Naive thymus-derived CD4-positive, alpha-beta T cell (primary cell): ENCODE measurements at regions not wholly inside any gene's neighbourhood (a gene's known extent, or its start where the extent isn't known, plus 50 kb on each side); places are given as distances from the start of the nearest gene placed in this dataset.

Source experiments
- ATAC-seq: fragments of 150-1000 bp; cut with Tn5 transposase; 2 replicates; pipeline ENCODE4 v1.10.0; 2021; ENCODE audit warnings: mild to moderate bottlenecking, moderate library complexity
- CTCF ChIA-PET: fragments of 350-600 bp; sonication (Branson Sonifier 250); formaldehyde crosslinking; loops from one replicate; lab custom pipeline; 2021; ENCODE audit warnings: antibody characterized with exemption; lab: Charles Lee
- POLR2A ChIA-PET: fragments of 350-600 bp; sonication (Branson Sonifier 250); formaldehyde crosslinking; loops from one replicate; lab custom pipeline; 2021; ENCODE audit warnings: antibody characterized with exemption, inconsistent platforms; lab: Charles Lee
- DNase-seq, 9 donors: peaks; one replicate each; pipeline versions ENCODE4 v3.0.0 to v3.0.0-alpha.2; 2020 to 2022; ENCODE audit warnings: mixed read lengths in 1 of 9
- H3K27ac ChIP-seq: one replicate; pipeline ENCODE4 v1.7.0; 2013; ENCODE audit warnings: mild to moderate bottlenecking, low read depth, low read length, moderate library complexity
- H3K27me3 ChIP-seq, 2 donors: one replicate each; pipeline ENCODE4 v1.7.0; 2013; ENCODE audit warnings: low read length in 2 of 2, mild to moderate bottlenecking in 2 of 2, moderate library complexity in 2 of 2; ENCODE audit not compliant: control insufficient read depth in 2 of 2, insufficient read depth in 2 of 2
- H3K36me3 ChIP-seq, 3 experiments: 1 replicate in 2 of 3; 2 replicates in 1 of 3; pipeline ENCODE4 v1.7.0; 2013; ENCODE audit warnings: low read length in 3 of 3, mild to moderate bottlenecking in 3 of 3, moderate library complexity in 1 of 3; ENCODE audit not compliant: insufficient read depth in 3 of 3, control insufficient read depth in 2 of 3
- H3K4me1 ChIP-seq, 2 donors: one replicate each; pipeline ENCODE4 v1.7.0; 2013; ENCODE audit warnings: low read length in 2 of 2, mild to moderate bottlenecking in 2 of 2, moderate library complexity in 1 of 2; ENCODE audit not compliant: control insufficient read depth in 2 of 2, insufficient read depth in 2 of 2
- H3K4me3 ChIP-seq: 2 replicates; pipeline ENCODE4 v1.7.0; 2013; ENCODE audit warnings: mild to moderate bottlenecking, low read length
- H3K9me3 ChIP-seq, 3 experiments: 1 replicate in 2 of 3; 2 replicates in 1 of 3; pipeline ENCODE4 v1.7.0; 2013; ENCODE audit warnings: low read length in 3 of 3; ENCODE audit not compliant: control insufficient read depth in 2 of 3
- H3K27ac Mint-ChIP-seq, 9 donors: one replicate each; pipeline ENCODE4 v1.8.0; 2020 to 2022; ENCODE audit warnings: mixed read lengths in 9 of 9, mild to moderate bottlenecking in 8 of 9, moderate library complexity in 5 of 9, inconsistent platforms in 2 of 9
- H3K27me3 Mint-ChIP-seq, 5 donors: one replicate each; pipeline ENCODE4 v1.8.0; 2021 to 2022; ENCODE audit warnings: mixed read lengths in 5 of 5, mild to moderate bottlenecking in 1 of 5
- H3K36me3 Mint-ChIP-seq, 5 donors: one replicate each; pipeline ENCODE4 v1.8.0; 2020 to 2022; ENCODE audit warnings: mixed read lengths in 5 of 5, mild to moderate bottlenecking in 3 of 5, inconsistent platforms in 1 of 5
- H3K4me1 Mint-ChIP-seq, 7 donors: one replicate each; pipeline ENCODE4 v1.8.0; 2020 to 2022; ENCODE audit warnings: mixed read lengths in 7 of 7, mild to moderate bottlenecking in 3 of 7, inconsistent platforms in 1 of 7
- H3K4me3 Mint-ChIP-seq, 10 donors: one replicate each; pipeline ENCODE4 v1.8.0; 2020 to 2022; ENCODE audit warnings: mild to moderate bottlenecking in 10 of 10, mixed read lengths in 10 of 10, moderate library complexity in 6 of 10, inconsistent platforms in 2 of 10
- H3K9me3 Mint-ChIP-seq, 11 donors: one replicate each; pipeline ENCODE4 v1.8.0; 2020 to 2022; ENCODE audit warnings: mixed read lengths in 11 of 11, mild to moderate bottlenecking in 4 of 11, inconsistent platforms in 1 of 11, moderate library complexity in 1 of 11
- intact Hi-C, 2 donors: fragments of 100-400 bp; cut with micrococcal nuclease; formaldehyde crosslinking; loops; one replicate each; pipeline ENCODE4 v1.15.1; 2023

DNA sequence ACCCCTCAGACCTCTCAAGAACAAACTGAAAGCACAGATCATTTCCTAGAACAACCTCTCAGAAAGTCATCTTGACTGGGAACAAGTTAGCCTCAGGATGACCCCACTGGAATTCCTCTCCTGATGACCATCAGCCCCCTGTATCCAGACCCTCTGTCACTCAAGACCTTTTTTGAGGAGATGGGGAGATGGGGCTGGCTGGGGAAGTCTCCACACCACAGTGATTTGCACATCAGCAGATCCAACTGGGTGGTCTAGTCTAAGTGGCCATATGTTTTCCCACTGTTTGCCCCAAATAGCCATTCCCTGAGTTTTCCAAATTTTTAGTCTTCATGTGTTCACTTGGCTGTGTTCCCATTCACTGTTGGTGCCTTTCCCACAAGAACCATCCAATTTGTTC, 452.4 kb upstream of the NPVF start:
- CTCF ChIA-PET = no interaction called here
- no peaks in the 10 kb centered on the region for H3K27me3 ChIP-seq

DNA sequence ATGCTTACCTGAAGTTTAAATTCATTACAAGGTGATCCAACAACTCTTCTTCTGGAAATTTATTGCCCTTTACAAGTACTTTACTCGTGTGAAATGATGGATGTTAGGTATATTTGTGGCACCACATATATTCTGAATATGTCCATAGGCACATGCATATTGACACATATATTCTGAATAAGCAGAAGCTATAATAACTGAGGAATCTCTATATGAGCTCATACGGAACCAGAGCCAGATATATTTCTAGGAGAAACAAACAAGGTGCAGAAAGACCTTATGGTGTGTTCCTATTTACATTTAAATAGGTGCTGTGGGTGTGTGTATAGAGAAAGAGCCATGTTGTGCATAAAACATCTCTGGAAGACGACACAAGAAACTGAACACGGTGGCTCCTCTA, 456.1 kb upstream of the NPVF start:
- H3K36me3 ChIP-seq = no peaks in the 10 kb centered on the region
- ChIA-PET CTCF (no interaction called here), POLR2A (no interaction called here)
- DNase-seq = no peak
- no peaks in the 10 kb centered on the region for H3K27me3 ChIP-seq
- H3K4me3 ChIP-seq = no peak overlapping the region
- intact Hi-C loops = no loop called here
- ATAC-seq = no peak
- no peak overlapping the region for H3K4me3 Mint-ChIP-seq
- no peaks in the 10 kb centered on the region for H3K4me1 ChIP-seq
- H3K9me3 ChIP-seq = no peaks in the 10 kb centered on the region
- H3K4me1 Mint-ChIP-seq = peaks cover 0 to 7% (median 6%) of the 10 kb centered on the region in 7 donors
- peaks cover 0 to 14% (median 11%) of the 10 kb centered on the region in 5 donors for H3K27me3 Mint-ChIP-seq
- H3K36me3 Mint-ChIP-seq = peaks cover 0 to 3% (median 0%) of the 10 kb centered on the region in 5 donors
- no peak overlapping the region for H3K27ac Mint-ChIP-seq
- H3K27ac ChIP-seq = no peak overlapping the region
- peaks cover 0 to 2% (median 0%) of the 10 kb centered on the region in 11 donors for H3K9me3 Mint-ChIP-seq

More for the DNA sequence above, 452.4 kb upstream of the NPVF start:
- H3K27ac ChIP-seq = no peak overlapping the region
- H3K36me3 ChIP-seq = no peaks in the 10 kb centered on the region
- Mint-ChIP-seq H3K9me3 (peaks cover 0 to 2% (median 0%) of the 10 kb centered on the region in 11 donors), H3K36me3 (no peaks in the 10 kb centered on the region), H3K27ac (no peak overlapping the region), H3K4me1 (peaks cover 0 to 7% (median 6%) of the 10 kb centered on the region in 7 donors), H3K4me3 (no peak overlapping the region), H3K27me3 (peaks cover 0 to 8% (median 6%) of the 10 kb centered on the region in 5 donors)
- intact Hi-C loops = no loop called here
- no peaks in the 10 kb centered on the region for H3K9me3 ChIP-seq
- H3K4me3 ChIP-seq = no peak overlapping the region
- DNase-seq (no peak), ATAC-seq (no peak)
- H3K4me1 ChIP-seq = no peaks in the 10 kb centered on the region
- POLR2A ChIA-PET = no interaction called here

- H3K9me3 Mint-ChIP-seq = peaks cover 0 to 2% (median 0%) of the 10 kb centered on the region in 11 donors
- H3K36me3 Mint-ChIP-seq = peaks cover 0 to 3% (median 0%) of the 10 kb centered on the region in 5 donors
- Histone ChIP-seq H3K4me1 (no peaks in the 10 kb centered on the region), H3K9me3 (no peaks in the 10 kb centered on the region), H3K4me3 (no peak overlapping the region), H3K36me3 (no peaks in the 10 kb centered on the region), H3K27ac (no peak overlapping the region), H3K27me3 (no peaks in the 10 kb centered on the region)
- H3K27ac Mint-ChIP-seq = no peak overlapping the region
- ChIA-PET CTCF (no interaction called here), POLR2A (no interaction called here)
- H3K4me3 Mint-ChIP-seq = no peak overlapping the region
- H3K4me1 Mint-ChIP-seq = peaks cover 0 to 7% (median 6%) of the 10 kb centered on the region in 7 donors
- DNase-seq = no peak
- no peak for ATAC-seq
- peaks cover 0 to 14% (median 8%) of the 10 kb centered on the region in 5 donors for H3K27me3 Mint-ChIP-seq
- intact Hi-C loops = no loop called here
Observed at GRCh38 chr7:25686493-25686892, 458.2 kb upstream of the NPVF start.

DNA sequence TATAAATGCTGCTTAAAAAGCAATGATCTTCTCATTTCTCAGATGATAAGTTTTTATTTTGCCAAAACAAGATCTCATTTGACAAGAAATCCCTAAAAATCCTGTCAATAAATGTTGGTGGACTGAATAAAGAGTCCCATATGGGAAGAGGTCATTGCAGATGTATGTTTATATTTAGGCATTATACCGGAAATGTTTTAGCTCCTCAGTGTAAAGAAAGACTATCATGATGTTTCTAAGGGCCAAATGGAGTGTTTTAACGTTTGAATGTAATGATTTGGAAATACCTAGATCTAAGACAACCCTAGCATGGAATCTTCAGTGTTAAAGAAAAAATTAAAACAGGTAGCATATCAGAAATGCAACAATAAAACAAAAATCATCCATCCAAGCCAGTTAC, 457.8 kb upstream of the NFE2L3 start:
- CTCF ChIA-PET = no interaction called here
- POLR2A ChIA-PET = interaction anchor here (0.5 kb wide), 1 partner anchor 229 kb away, joined by 3 read pairs; no protein-coding TSS in a partner anchor

DNA sequence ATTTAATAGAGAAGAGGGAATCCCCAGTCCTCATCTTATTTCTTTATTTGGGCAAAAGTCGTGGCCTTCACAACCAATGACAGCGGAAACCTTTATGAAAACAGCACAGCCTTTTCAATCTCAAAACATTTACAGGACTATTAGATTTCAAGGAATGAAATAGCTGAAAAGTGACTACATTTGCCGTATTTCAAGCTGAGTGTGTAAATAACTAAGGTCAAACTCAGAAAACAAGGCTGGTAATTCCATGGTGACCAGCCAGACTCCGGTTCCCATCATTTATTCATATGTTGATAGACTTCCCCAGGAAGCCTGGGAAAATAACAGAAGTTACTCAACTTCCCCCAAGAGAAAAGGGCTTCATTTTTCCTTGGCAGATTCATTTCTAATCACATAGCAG, 457.3 kb upstream of the NFE2L3 start:
- ATAC-seq = no peak
- Histone ChIP-seq H3K27me3 (no peaks in the 10 kb centered on the region), H3K9me3 (no peaks in the 10 kb centered on the region), H3K4me1 (no peaks in the 10 kb centered on the region), H3K4me3 (no peak overlapping the region), H3K27ac (no peak overlapping the region), H3K36me3 (no peaks in the 10 kb centered on the region)
- ChIA-PET POLR2A (no interaction called here), CTCF (no interaction called here)
- Mint-ChIP-seq H3K9me3 (no peaks in the 10 kb centered on the region), H3K36me3 (no peaks in the 10 kb centered on the region), H3K27ac (no peak overlapping the region), H3K27me3 (peaks cover 0 to 9% (median 3%) of the 10 kb centered on the region in 5 donors), H3K4me1 (no peaks in the 10 kb centered on the region), H3K4me3 (no peak overlapping the region)
- intact Hi-C loops = no loop called here
- DNase-seq = no peak

More for the DNA sequence above, 457.8 kb upstream of the NFE2L3 start:
- Histone ChIP-seq H3K4me3 (no peak overlapping the region), H3K27me3 (no peaks in the 10 kb centered on the region), H3K27ac (no peak overlapping the region), H3K4me1 (no peaks in the 10 kb centered on the region), H3K36me3 (no peaks in the 10 kb centered on the region), H3K9me3 (no peaks in the 10 kb centered on the region)
- Mint-ChIP-seq H3K27me3 (peaks cover 0 to 9% (median 3%) of the 10 kb centered on the region in 5 donors), H3K4me1 (no peaks in the 10 kb centered on the region), H3K4me3 (no peak overlapping the region), H3K36me3 (no peaks in the 10 kb centered on the region), H3K27ac (no peak overlapping the region), H3K9me3 (no peaks in the 10 kb centered on the region)
- intact Hi-C loops = no loop called here
- no peak for ATAC-seq
- DNase-seq = no peak

DNA sequence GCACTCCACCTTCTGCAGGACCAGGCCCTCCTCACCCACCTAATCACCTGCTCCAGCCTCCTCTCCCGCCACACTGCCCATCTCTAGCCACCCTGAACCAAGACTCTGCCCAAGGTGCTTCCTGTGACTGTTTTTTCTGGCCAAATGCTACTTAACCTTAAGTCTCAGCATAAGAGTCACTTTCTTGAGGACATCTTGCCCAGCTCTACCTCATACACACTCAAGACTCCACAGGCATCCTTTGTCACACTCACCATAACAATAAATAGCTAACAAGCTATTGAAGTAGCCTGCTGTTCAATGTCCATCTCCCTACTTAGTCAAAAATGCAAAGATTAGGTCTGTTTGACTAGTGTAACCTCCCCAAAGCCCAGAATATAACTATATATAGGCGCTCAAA, 455.4 kb upstream of the NFE2L3 start:
- H3K36me3 Mint-ChIP-seq = no peaks in the 10 kb centered on the region
- no peaks in the 10 kb centered on the region for H3K4me1 ChIP-seq
- no peaks in the 10 kb centered on the region for H3K4me1 Mint-ChIP-seq
- POLR2A ChIA-PET = no interaction called here
- H3K27ac Mint-ChIP-seq = no peak overlapping the region
- no peaks in the 10 kb centered on the region for H3K36me3 ChIP-seq
- H3K27ac ChIP-seq = no peak overlapping the region
- no peaks in the 10 kb centered on the region for H3K9me3 ChIP-seq
- peaks cover 0 to 9% (median 3%) of the 10 kb centered on the region in 5 donors for H3K27me3 Mint-ChIP-seq
- intact Hi-C loops = no loop called here
- H3K27me3 ChIP-seq = no peaks in the 10 kb centered on the region
- DNase-seq (no peak), ATAC-seq (no peak)
- no peak overlapping the region for H3K4me3 ChIP-seq
- H3K4me3 Mint-ChIP-seq = no peak overlapping the region
- peaks cover 0 to 4% (median 0%) of the 10 kb centered on the region in 11 donors for H3K9me3 Mint-ChIP-seq
- CTCF ChIA-PET = no interaction called here

- no peak overlapping the region for H3K4me3 ChIP-seq
- Mint-ChIP-seq H3K27me3 (peaks cover 3 to 11% (median 5%) of the 10 kb centered on the region in 5 donors), H3K4me3 (no peak overlapping the region), H3K4me1 (no peaks in the 10 kb centered on the region), H3K9me3 (peaks cover 0 to 9% (median 2%) of the 10 kb centered on the region in 11 donors), H3K36me3 (no peaks in the 10 kb centered on the region), H3K27ac (no peak overlapping the region)
- no peaks in the 10 kb centered on the region for H3K36me3 ChIP-seq
- intact Hi-C loops = no loop called here
- CTCF ChIA-PET = no interaction called here
- H3K27me3 ChIP-seq = no peaks in the 10 kb centered on the region
- ATAC-seq = no peak
- POLR2A ChIA-PET = no interaction called here
- no peak overlapping the region for H3K27ac ChIP-seq
- DNase-seq = no peak
- no peaks in the 10 kb centered on the region for H3K9me3 ChIP-seq
- no peaks in the 10 kb centered on the region for H3K4me1 ChIP-seq
Observed at GRCh38 chr7:25698451-25699113, 453.4 kb upstream of the NFE2L3 start.
